HG03565 (cell line): ENCODE measurements at regions not wholly inside any gene's neighbourhood (a gene's known extent, or its start where the extent isn't known, plus 50 kb on each side); places are given as distances from the start of the nearest gene placed in this dataset.
"Not testable (repeated sequence)": the region's sequence is repeated elsewhere in the genome, so short reads cannot be mapped to it uniquely, and the experiment has no call there.

Experiments used
- ATAC-seq: cut with Tn5 transposase; IDR thresholded peaks from one replicate; pipeline ENCODE4 v1.9.1; 2021; ENCODE audit warnings: mild to moderate bottlenecking, moderate library complexity; ENCODE audit not compliant: unreplicated experiment

GRCh38 chr5:136924490-136924889, 559.1 kb upstream of the TRPC7 start:
- ATAC-seq: no peak

- ATAC-seq: no peak
Observed at GRCh38 chr5:136910625-136911024, 545.3 kb upstream of the TRPC7 start.

- ATAC-seq: no peak
Observed at GRCh38 chr5:136909906-136910305, 544.6 kb upstream of the TRPC7 start.

- no peak for ATAC-seq
Observed at GRCh38 chr5:136907371-136907770, 542.0 kb upstream of the TRPC7 start.

GRCh38 chr5:136906545-136906944, 541.2 kb upstream of the TRPC7 start:
- ATAC-seq: no peak

GRCh38 chr5:136905571-136905970, 540.2 kb upstream of the TRPC7 start:
- no peak for ATAC-seq

- ATAC-seq: no peak
Observed at GRCh38 chr5:136894070-136894469, 528.7 kb upstream of the TRPC7 start.

GRCh38 chr5:136892000-136892399, 526.7 kb upstream of the TRPC7 start:
- ATAC-seq: no peak

- no peak for ATAC-seq
Observed at GRCh38 chr5:136891175-136891972, 526.0 kb upstream of the TRPC7 start.

- ATAC-seq: no peak
Observed at GRCh38 chr5:136890431-136891148, 525.2 kb upstream of the TRPC7 start.

GRCh38 chr5:136886608-136887007, 521.3 kb upstream of the TRPC7 start:
- ATAC-seq: no peak

GRCh38 chr5:136864960-136865359, 499.6 kb upstream of the TRPC7 start:
- no peak for ATAC-seq

GRCh38 chr5:136856648-136857047, 491.3 kb upstream of the TRPC7 start:
- ATAC-seq: no peak

GRCh38 chr5:136853971-136854370, 488.6 kb upstream of the TRPC7 start:
- no peak for ATAC-seq

- ATAC-seq: no peak
Observed at GRCh38 chr5:136840601-136841000, 475.3 kb upstream of the TRPC7 start.

GRCh38 chr5:136836093-136836492, 470.7 kb upstream of the TRPC7 start:
- no peak for ATAC-seq

- no peak for ATAC-seq
Observed at GRCh38 chr5:136820848-136821247, 455.5 kb upstream of the TRPC7 start.

GRCh38 chr5:136819526-136820302, 454.4 kb upstream of the TRPC7 start:
- ATAC-seq: no peak

- no peak for ATAC-seq
Observed at GRCh38 chr5:136816327-136816726, 451.0 kb upstream of the TRPC7 start.

GRCh38 chr5:136814619-136815378, 449.5 kb upstream of the TRPC7 start:
- ATAC-seq: no peak

- not testable (repeated sequence) for ATAC-seq
Observed at GRCh38 chr5:136812270-136812669, 446.9 kb upstream of the TRPC7 start.
